K562 (cell line): ENCODE measurements at regions not wholly inside any gene's neighbourhood (a gene's known extent, or its start where the extent isn't known, plus 50 kb on each side); places are given as distances from the start of the nearest gene placed in this dataset.

Source experiments
- AFF4 ChIP-seq: sonication (generic); formaldehyde crosslinking; IDR thresholded peaks from 2 replicates; pipeline ENCODE4 v1.8.0; 2023; ENCODE audit warnings: mild to moderate bottlenecking, missing genetic modification reagents
- ATF2 ChIP-seq: sonication (generic); formaldehyde crosslinking; IDR thresholded peaks from 2 replicates; pipeline ENCODE4 v1.8.1; 2022; ENCODE audit warnings: missing genetic modification reagents
- CTCF ChIP-seq, 3 experiments: IDR thresholded peaks in 2 of 3; conservative IDR thresholded peaks in 1 of 3; 2 replicates each; pipeline ENCODE4 v1.5.1; 2011 to 2012; ENCODE audit warnings: low read length in 3 of 3, mild to moderate bottlenecking in 3 of 3, control low read depth in 2 of 3, improper control_type of control experiment in 1 of 3, inconsistent platforms in 1 of 3, low read depth in 1 of 3, mixed read lengths in 1 of 3, moderate library complexity in 1 of 3; ENCODE audit not compliant: insufficient read depth in 2 of 3
- DPF2 ChIP-seq: fragments of 450-650 bp; IDR thresholded peaks from 2 replicates; pipeline ENCODE4 v1.6.1; 2016
- FOSL1 ChIP-seq: fragments of 200-800 bp; sonication (Bioruptor generic); conservative IDR thresholded peaks from 2 replicates; pipeline ENCODE4 v1.6.1; 2016; ENCODE audit warnings: missing genetic modification characterization, missing compliant biosample characterization
- HDAC1 ChIP-seq, 2 experiments: fragments of 450-650 bp; IDR thresholded peaks; 2 replicates each; pipeline ENCODE4 v1.6.1; 2016 to 2017; ENCODE audit warnings: inconsistent platforms in 1 of 2, mild to moderate bottlenecking in 1 of 2, moderate library complexity in 1 of 2
- JUND ChIP-seq, 2 experiments: IDR thresholded peaks; 2 replicates in 1 of 2; 3 replicates in 1 of 2; pipeline ENCODE4 v1.6.1; 2011; ENCODE audit warnings: borderline replicate concordance in 2 of 2, low read depth in 2 of 2, low read length in 2 of 2, improper control_type of control experiment in 1 of 2, missing biosample characterization in 1 of 2, missing genetic modification characterization in 1 of 2, missing genetic modification reagents in 1 of 2
- KHSRP ChIP-seq: fragments of 450-650 bp; IDR thresholded peaks from 2 replicates; pipeline ENCODE4 v1.6.1; 2017
- SRSF9 ChIP-seq: fragments of 200-400 bp; formaldehyde crosslinking; IDR thresholded peaks from 2 replicates; pipeline ENCODE4 v1.6.1; 2017; ENCODE audit warnings: low read depth, low read length, borderline replicate concordance
- STAG1 ChIP-seq: sonication (generic); formaldehyde crosslinking; IDR thresholded peaks from 2 replicates; pipeline ENCODE4 v1.5.0; 2020; ENCODE audit warnings: missing genetic modification reagents, borderline replicate concordance
- STAT5B ChIP-seq: fragments of 250-450 bp; sonication (Bioruptor Pico); IDR thresholded peaks from 2 replicates; pipeline ENCODE4 v1.8.0; 2021; ENCODE audit warnings: mild to moderate bottlenecking, inconsistent platforms
- TFAP4 ChIP-seq: sonication (generic); formaldehyde crosslinking; IDR thresholded peaks from 2 replicates; pipeline ENCODE4 v1.8.0; 2022; ENCODE audit warnings: missing genetic modification reagents, mild to moderate bottlenecking, moderate library complexity, borderline replicate concordance
- ZHX1 ChIP-seq: fragments of 150-350 bp; conservative IDR thresholded peaks from 2 replicates; pipeline ENCODE4 v1.6.1; 2014; ENCODE audit warnings: low read length
- ZNF384 ChIP-seq: IDR thresholded peaks from 2 replicates; pipeline ENCODE4 v1.6.1; 2012; ENCODE audit warnings: low read depth, low read length, improper control_type of control experiment
- ZNF436 ChIP-seq: fragments of 250-450, 450-650 bp; sonication (Bioruptor Pico); formaldehyde crosslinking; IDR thresholded peaks from 2 replicates; pipeline ENCODE4 v1.7.0; 2020; ENCODE audit warnings: mild to moderate bottlenecking
- ZNF551 ChIP-seq: fragments of 250-450 bp; sonication (Bioruptor Pico); IDR thresholded peaks from 2 replicates; pipeline ENCODE4 v1.5.0; 2021; ENCODE audit warnings: mild to moderate bottlenecking, moderate library complexity

- TF ChIP-seq SRSF9 (no peak), HDAC1 (IDR thresholded peaks at IDR 0.05) (0 out of 4 replicates have a peak, but pooled peaks of 1 of the 2 experiments have one; percentile 28), ZNF436 (CRISPR knock-in tag) (no peak), KHSRP (no peak), ATF2 (CRISPR knock-in tag) (no peak), FOSL1 (tag) (peak; percentile 66), ZHX1 (no peak), STAG1 (CRISPR knock-in tag) (no peak), STAT5B (CRISPR knock-in tag) (no peak), ZNF551 (CRISPR knock-in tag) (no peak), ZNF384 (no peak), CTCF (IDR thresholded peaks at IDR 0.05 in 2 of 3, conservative IDR thresholded peaks at IDR 0.05 in 1 of 3; ENCODE audit: insufficient read depth in 2 of 3, low read depth in 1 of 3, low read length in 3 of 3) (no peak), TFAP4 (CRISPR knock-in tag) (no peak), DPF2 (peak; percentile 64), JUND (IDR thresholded peaks at IDR 0.05; ENCODE audit: borderline replicate concordance, low read depth, low read length) (peak; percentile 73; the same call in 1 of the 2 replicates), JUND (tag; IDR thresholded peaks at IDR 0.05; ENCODE audit: borderline replicate concordance, low read depth, low read length) (peak; percentile 72; the same call in 2 of the 3 replicates), AFF4 (CRISPR knock-in tag) (no peak)
Observed at GRCh38 chr2:120863661-120864320, 128.1 kb downstream of the GLI2 start (continued).
